ENCODE measurements at regions not wholly inside any gene's neighbourhood (a gene's known extent, or its start where the extent isn't known, plus 50 kb on each side); places are given as distances from the start of the nearest gene placed in this dataset.
A peak's percentile ranks its signal among the peaks of the same experiment; 100 is the strongest.

DNA sequence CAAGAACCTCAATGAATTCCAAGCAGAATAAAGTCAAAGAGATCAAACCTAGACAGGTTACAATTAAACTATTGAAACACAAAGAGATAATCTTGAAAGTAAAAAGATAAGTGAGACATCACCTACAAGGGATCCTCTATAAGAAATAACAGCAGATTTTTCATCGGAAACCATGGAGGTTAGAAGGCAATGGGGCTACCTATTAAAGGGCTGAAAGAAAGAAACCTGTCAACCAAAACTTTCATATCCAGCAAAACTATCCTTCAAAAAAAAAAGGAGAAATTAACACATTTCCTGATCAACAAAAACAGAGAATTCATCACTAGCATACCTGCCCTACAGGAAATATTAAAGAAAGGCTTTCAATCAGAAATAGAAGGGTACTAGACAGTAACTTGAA, 244.9 kb downstream of the ARHGAP12 start:
- Histone ChIP-seq H3K36me3 (ENCODE audit: control insufficient read depth in 2 of 2, insufficient read depth in 1 of 2, low read length in 2 of 2) (no peaks in the 10 kb centered on the region), H3K9me3 (ENCODE audit: control insufficient read depth, insufficient read depth, low read depth, low read length) (no peaks in the 10 kb centered on the region), H3K27ac (ENCODE audit: extremely low read depth, low read depth, low read length) (no peak overlapping the region), H3K4me3 (ENCODE audit: low read depth, low read length) (no peak overlapping the region), H3K4me1 (ENCODE audit: control insufficient read depth, insufficient read depth, low read length) (no peaks in the 10 kb centered on the region)
- POLR2A ChIA-PET = no interaction called here
- CTCF ChIA-PET = no interaction called here
- TF ChIP-seq ZNF626 (tag by site-specific recombination; IDR thresholded peaks at IDR 0.05) = peak; percentile 38; the same call in 1 of the 2 replicates
- TF ChIP-seq WT1 (tag by site-specific recombination; IDR thresholded peaks at IDR 0.05) = no peak
- TF ChIP-seq OSR2 (tag by site-specific recombination; IDR thresholded peaks at IDR 0.05) = no peak
- TF ChIP-seq SETDB1 (IDR thresholded peaks at IDR 0.05; ENCODE audit: insufficient read length, low read length) = peak; percentile 97
- peak; percentile 25 for TF ChIP-seq ZNF529 (tag by site-specific recombination; IDR thresholded peaks at IDR 0.05; ENCODE audit: insufficient replicate concordance)
- TF ChIP-seq, protein P1, sequence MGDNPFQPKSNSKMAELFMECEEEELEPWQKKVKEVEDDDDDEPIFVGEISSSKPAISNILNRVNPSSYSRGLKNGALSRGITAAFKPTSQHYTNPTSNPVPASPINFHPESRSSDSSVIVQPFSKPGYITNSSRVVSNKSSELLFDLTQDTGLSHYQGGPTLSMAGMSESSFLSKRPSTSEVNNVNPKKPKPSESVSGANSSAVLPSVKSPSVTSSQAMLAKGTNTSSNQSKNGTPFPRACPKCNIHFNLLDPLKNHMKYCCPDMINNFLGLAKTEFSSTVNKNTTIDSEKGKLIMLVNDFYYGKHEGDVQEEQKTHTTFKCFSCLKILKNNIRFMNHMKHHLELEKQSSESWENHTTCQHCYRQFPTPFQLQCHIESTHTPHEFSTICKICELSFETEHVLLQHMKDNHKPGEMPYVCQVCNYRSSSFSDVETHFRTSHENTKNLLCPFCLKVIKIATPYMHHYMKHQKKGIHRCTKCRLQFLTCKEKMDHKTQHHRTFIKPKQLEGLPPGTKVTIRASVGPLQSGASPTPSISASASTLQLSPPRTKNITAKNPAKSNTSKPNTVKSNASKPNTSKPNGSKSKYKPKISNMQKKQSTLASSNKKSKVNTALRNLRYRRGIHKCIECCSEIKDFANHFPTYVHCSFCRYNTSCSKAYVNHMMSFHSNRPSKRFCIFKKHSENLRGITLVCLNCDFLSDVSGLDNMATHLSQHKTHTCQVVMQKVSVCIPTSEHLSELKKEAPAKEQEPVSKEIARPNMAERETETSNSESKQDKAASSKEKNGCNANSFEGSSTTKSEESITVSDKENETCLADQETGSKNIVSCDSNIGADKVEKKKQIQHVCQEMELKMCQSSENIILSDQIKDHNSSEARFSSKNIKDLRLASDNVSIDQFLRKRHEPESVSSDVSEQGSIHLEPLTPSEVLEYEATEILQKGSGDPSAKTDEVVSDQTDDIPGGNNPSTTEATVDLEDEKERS (tag by site-specific recombination; IDR thresholded peaks at IDR 0.05) = 0 out of 2 replicates have a peak, but pooled peaks have one; percentile 12
- TF ChIP-seq, protein P2, sequence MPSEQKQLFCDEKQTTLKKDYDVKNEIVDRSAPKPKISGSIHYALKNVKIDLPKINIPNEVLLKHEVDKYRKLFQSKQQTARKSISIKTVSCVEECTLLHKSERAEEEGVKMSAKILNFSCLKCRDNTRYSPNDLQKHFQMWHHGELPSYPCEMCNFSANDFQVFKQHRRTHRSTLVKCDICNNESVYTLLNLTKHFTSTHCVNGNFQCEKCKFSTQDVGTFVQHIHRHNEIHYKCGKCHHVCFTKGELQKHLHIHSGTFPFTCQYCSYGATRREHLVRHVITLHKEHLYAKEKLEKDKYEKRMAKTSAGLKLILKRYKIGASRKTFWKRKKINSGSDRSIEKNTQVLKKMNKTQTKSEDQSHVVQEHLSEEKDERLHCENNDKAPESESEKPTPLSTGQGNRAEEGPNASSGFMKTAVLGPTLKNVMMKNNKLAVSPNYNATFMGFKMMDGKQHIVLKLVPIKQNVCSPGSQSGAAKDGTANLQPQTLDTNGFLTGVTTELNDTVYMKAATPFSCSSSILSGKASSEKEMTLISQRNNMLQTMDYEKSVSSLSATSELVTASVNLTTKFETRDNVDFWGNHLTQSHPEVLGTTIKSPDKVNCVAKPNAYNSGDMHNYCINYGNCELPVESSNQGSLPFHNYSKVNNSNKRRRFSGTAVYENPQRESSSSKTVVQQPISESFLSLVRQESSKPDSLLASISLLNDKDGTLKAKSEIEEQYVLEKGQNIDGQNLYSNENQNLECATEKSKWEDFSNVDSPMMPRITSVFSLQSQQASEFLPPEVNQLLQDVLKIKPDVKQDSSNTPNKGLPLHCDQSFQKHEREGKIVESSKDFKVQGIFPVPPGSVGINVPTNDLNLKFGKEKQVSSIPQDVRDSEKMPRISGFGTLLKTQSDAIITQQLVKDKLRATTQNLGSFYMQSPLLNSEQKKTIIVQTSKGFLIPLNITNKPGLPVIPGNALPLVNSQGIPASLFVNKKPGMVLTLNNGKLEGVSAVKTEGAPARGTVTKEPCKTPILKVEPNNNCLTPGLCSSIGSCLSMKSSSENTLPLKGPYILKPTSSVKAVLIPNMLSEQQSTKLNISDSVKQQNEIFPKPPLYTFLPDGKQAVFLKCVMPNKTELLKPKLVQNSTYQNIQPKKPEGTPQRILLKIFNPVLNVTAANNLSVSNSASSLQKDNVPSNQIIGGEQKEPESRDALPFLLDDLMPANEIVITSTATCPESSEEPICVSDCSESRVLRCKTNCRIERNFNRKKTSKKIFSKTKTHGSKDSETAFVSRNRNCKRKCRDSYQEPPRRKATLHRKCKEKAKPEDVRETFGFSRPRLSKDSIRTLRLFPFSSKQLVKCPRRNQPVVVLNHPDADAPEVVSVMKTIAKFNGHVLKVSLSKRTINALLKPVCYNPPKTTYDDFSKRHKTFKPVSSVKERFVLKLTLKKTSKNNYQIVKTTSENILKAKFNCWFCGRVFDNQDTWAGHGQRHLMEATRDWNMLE (tag by site-specific recombination; conservative IDR thresholded peaks at IDR 0.05; ENCODE audit: low read depth) = no peak
- no peak for TF ChIP-seq PRDM1 (tag by site-specific recombination; IDR thresholded peaks at IDR 0.05)
- no peak for TF ChIP-seq ZNF785 (tag by site-specific recombination; IDR thresholded peaks at IDR 0.05)
- TF ChIP-seq TRIM28 (IDR thresholded peaks at IDR 0.05; ENCODE audit: borderline replicate concordance, low read length) = peak; percentile 85; the same call in 1 of the 2 replicates
- TF ChIP-seq, protein P3, sequence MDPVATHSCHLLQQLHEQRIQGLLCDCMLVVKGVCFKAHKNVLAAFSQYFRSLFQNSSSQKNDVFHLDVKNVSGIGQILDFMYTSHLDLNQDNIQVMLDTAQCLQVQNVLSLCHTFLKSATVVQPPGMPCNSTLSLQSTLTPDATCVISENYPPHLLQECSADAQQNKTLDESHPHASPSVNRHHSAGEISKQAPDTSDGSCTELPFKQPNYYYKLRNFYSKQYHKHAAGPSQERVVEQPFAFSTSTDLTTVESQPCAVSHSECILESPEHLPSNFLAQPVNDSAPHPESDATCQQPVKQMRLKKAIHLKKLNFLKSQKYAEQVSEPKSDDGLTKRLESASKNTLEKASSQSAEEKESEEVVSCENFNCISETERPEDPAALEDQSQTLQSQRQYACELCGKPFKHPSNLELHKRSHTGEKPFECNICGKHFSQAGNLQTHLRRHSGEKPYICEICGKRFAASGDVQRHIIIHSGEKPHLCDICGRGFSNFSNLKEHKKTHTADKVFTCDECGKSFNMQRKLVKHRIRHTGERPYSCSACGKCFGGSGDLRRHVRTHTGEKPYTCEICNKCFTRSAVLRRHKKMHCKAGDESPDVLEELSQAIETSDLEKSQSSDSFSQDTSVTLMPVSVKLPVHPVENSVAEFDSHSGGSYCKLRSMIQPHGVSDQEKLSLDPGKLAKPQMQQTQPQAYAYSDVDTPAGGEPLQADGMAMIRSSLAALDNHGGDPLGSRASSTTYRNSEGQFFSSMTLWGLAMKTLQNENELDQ (tag by site-specific recombination; IDR thresholded peaks at IDR 0.05; ENCODE audit: low read depth) = no peak

DNA sequence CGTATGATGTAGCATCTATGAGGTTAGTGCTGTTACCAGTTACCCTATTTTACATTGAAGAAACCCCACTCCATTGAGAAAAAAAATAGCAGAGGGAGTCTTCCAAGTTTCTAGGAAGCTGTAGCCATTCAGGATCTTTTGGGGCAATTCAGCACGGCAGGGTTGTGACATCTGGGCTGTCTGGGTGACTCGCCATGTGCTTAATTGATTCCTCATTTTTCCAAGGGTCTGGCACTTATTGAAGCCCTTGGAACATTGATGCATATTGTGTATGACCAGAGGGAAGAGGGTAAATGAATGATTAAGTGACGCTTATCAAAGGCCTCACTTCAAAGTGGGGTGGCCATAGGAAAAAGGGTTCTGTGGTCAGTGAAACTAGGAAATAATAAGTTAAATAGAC, 248.7 kb downstream of the ARHGAP12 start:
- ChIA-PET POLR2A (no interaction called here), CTCF (interaction anchor here (0.6 kb wide), 1 partner anchor 1683 kb away, joined by 3 read pairs; no protein-coding TSS in a partner anchor)
- Histone ChIP-seq H3K27ac (ENCODE audit: extremely low read depth, low read depth, low read length) (no peak overlapping the region), H3K36me3 (ENCODE audit: control insufficient read depth in 2 of 2, insufficient read depth in 1 of 2, low read length in 2 of 2) (no peaks in the 10 kb centered on the region), H3K4me1 (ENCODE audit: control insufficient read depth, insufficient read depth, low read length) (no peaks in the 10 kb centered on the region), H3K9me3 (ENCODE audit: control insufficient read depth, insufficient read depth, low read depth, low read length) (no peaks in the 10 kb centered on the region), H3K4me3 (ENCODE audit: low read depth, low read length) (no peak overlapping the region)
- TF ChIP-seq, protein P4, sequence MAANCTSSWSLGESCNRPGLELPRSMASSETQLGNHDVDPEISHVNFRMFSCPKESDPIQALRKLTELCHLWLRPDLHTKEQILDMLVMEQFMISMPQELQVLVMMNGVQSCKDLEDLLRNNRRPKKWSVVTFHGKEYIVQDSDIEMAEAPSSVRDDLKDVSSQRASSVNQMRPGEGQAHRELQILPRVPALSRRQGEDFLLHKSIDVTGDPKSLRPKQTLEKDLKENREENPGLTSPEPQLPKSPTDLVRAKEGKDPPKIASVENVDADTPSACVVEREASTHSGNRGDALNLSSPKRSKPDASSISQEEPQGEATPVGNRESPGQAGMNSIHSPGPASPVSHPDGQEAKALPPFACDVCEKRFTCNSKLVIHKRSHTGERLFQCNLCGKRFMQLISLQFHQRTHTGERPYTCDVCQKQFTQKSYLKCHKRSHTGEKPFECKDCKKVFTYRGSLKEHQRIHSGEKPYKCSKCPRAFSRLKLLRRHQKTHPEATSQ (tag by site-specific recombination; IDR thresholded peaks at IDR 0.05) = no peak
- TF ChIP-seq ZBTB21 (tag by site-specific recombination; IDR thresholded peaks at IDR 0.05) (no peak), SETDB1 (IDR thresholded peaks at IDR 0.05; ENCODE audit: insufficient read length, low read length) (no peak), ZIC2 (tag by site-specific recombination; IDR thresholded peaks at IDR 0.05) (no peak), ZNF654 (tag by site-specific recombination; IDR thresholded peaks at IDR 0.05; ENCODE audit: low read depth) (no peak), ZNF76 (tag by site-specific recombination; IDR thresholded peaks at IDR 0.05; ENCODE audit: borderline replicate concordance, low read depth) (no peak), ZSCAN16 (tag by site-specific recombination; IDR thresholded peaks at IDR 0.05) (no peak)
- TF ChIP-seq, protein P5, sequence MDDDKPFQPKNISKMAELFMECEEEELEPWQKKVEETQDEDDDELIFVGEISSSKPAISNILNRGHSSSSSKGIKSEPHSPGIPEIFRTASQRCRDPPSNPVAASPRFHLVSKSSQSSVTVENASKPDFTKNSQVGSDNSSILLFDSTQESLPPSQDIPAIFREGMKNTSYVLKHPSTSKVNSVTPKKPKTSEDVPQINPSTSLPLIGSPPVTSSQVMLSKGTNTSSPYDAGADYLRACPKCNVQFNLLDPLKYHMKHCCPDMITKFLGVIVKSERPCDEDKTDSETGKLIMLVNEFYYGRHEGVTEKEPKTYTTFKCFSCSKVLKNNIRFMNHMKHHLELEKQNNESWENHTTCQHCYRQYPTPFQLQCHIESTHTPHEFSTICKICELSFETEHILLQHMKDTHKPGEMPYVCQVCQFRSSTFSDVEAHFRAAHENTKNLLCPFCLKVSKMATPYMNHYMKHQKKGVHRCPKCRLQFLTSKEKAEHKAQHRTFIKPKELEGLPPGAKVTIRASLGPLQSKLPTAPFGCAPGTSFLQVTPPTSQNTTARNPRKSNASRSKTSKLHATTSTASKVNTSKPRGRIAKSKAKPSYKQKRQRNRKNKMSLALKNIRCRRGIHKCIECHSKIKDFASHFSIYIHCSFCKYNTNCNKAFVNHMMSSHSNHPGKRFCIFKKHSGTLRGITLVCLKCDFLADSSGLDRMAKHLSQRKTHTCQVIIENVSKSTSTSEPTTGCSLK (tag by site-specific recombination; IDR thresholded peaks at IDR 0.05) = no peak
- TF ChIP-seq, protein P6, sequence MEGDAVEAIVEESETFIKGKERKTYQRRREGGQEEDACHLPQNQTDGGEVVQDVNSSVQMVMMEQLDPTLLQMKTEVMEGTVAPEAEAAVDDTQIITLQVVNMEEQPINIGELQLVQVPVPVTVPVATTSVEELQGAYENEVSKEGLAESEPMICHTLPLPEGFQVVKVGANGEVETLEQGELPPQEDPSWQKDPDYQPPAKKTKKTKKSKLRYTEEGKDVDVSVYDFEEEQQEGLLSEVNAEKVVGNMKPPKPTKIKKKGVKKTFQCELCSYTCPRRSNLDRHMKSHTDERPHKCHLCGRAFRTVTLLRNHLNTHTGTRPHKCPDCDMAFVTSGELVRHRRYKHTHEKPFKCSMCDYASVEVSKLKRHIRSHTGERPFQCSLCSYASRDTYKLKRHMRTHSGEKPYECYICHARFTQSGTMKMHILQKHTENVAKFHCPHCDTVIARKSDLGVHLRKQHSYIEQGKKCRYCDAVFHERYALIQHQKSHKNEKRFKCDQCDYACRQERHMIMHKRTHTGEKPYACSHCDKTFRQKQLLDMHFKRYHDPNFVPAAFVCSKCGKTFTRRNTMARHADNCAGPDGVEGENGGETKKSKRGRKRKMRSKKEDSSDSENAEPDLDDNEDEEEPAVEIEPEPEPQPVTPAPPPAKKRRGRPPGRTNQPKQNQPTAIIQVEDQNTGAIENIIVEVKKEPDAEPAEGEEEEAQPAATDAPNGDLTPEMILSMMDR (tag by site-specific recombination; IDR thresholded peaks at IDR 0.05) = no peak

Measured in HEK293 (cell line).